CD4-positive, alpha-beta T cell (primary cell): ENCODE measurements at regions not wholly inside any gene's neighbourhood (a gene's known extent, or its start where the extent isn't known, plus 50 kb on each side); places are given as distances from the start of the nearest gene placed in this dataset.
"Not testable (repeated sequence)": the region's sequence is repeated elsewhere in the genome, so short reads cannot be mapped to it uniquely, and the experiment has no call there.

Source experiments
- ATAC-seq: fragments of 200-7000 bp; cut with Tn5 transposase; one replicate; pipeline ENCODE4 v1.10.0; 2022; ENCODE audit warnings: mild to moderate bottlenecking; ENCODE audit not compliant: poor library complexity
- CTCF ChIA-PET: fragments of 350-600 bp; sonication (Branson Sonifier 250); formaldehyde crosslinking; loops from one replicate; lab custom pipeline; 2021; ENCODE audit warnings: antibody characterized with exemption, inconsistent platforms; lab: Charles Lee
- POLR2A ChIA-PET: fragments of 350-600 bp; sonication (Branson Sonifier 250); formaldehyde crosslinking; loops from one replicate; lab custom pipeline; 2021; ENCODE audit warnings: antibody characterized with exemption, inconsistent platforms; lab: Charles Lee
- DNase-seq, 14 experiments: peaks; one replicate each; pipeline ENCODE4 v3.0.0-alpha.2; 2013 to 2020; ENCODE audit warnings: mixed read lengths in 2 of 14
- H3K27ac ChIP-seq, 2 donors: one replicate each; pipeline versions ENCODE4 v1.5.1 to v1.7.0; 2013; ENCODE audit warnings: low read length in 2 of 2, low read depth in 1 of 2, mild to moderate bottlenecking in 1 of 2
- H3K27me3 ChIP-seq, 2 experiments: 1 replicate in 1 of 2; 2 replicates in 1 of 2; pipeline versions ENCODE4 v1.6.1 to v1.7.0; 2013; ENCODE audit warnings: low read length in 2 of 2, control low read depth in 1 of 2, mild to moderate bottlenecking in 1 of 2, moderate library complexity in 1 of 2; ENCODE audit not compliant: insufficient read depth in 2 of 2, control insufficient read depth in 1 of 2
- H3K36me3 ChIP-seq: one replicate; pipeline ENCODE4 v1.6.1; 2013; ENCODE audit warnings: low read length, control low read depth; ENCODE audit not compliant: insufficient read depth
- H3K4me1 ChIP-seq: one replicate; pipeline ENCODE4 v1.6.1; 2013; ENCODE audit warnings: low read length, control low read depth; ENCODE audit not compliant: insufficient read depth
- H3K4me3 ChIP-seq: one replicate; pipeline ENCODE4 v1.5.1; 2013; ENCODE audit warnings: mild to moderate bottlenecking, low read length, moderate library complexity
- H3K9me3 ChIP-seq, 2 experiments: 1 replicate in 1 of 2; 2 replicates in 1 of 2; pipeline versions ENCODE4 v1.6.1 to v1.7.0; 2013; ENCODE audit warnings: low read length in 2 of 2, mild to moderate bottlenecking in 2 of 2, control low read depth in 1 of 2, moderate library complexity in 1 of 2; ENCODE audit not compliant: control insufficient read depth in 1 of 2, insufficient read depth in 1 of 2
- H3K27ac Mint-ChIP-seq: one replicate; pipeline ENCODE4 v1.8.0; 2020; ENCODE audit warnings: mixed read lengths
- H3K27me3 Mint-ChIP-seq: one replicate; pipeline ENCODE4 v1.8.0; 2021; ENCODE audit warnings: mixed read lengths
- H3K36me3 Mint-ChIP-seq: one replicate; pipeline ENCODE4 v1.8.0; 2021; ENCODE audit warnings: low read depth, mixed read lengths
- H3K4me1 Mint-ChIP-seq: one replicate; pipeline ENCODE4 v1.8.0; 2021; ENCODE audit warnings: low read depth, mixed read lengths
- H3K4me3 Mint-ChIP-seq: one replicate; pipeline ENCODE4 v1.8.0; 2020; ENCODE audit warnings: mild to moderate bottlenecking, mixed read lengths
- H3K9me3 Mint-ChIP-seq: one replicate; pipeline ENCODE4 v1.8.0; 2020; ENCODE audit warnings: mixed read lengths
- intact Hi-C, 2 experiments: fragments of 100-400 bp; cut with DNase I in 1 of 2; cut with micrococcal nuclease in 1 of 2; formaldehyde crosslinking; loops; one replicate each; pipeline versions ENCODE4 v1.15.1 to v1.9.0; 2023 to 2025; cut with DNase I, micrococcal nuclease
- TF ChIP-seq, protein P1 (sequence below): fragments of 200-600 bp; IDR thresholded peaks from one replicate; pipeline ENCODE4 v1.8.0; 2022; ENCODE audit warnings: antibody characterized with exemption, mild to moderate bottlenecking

DNA sequence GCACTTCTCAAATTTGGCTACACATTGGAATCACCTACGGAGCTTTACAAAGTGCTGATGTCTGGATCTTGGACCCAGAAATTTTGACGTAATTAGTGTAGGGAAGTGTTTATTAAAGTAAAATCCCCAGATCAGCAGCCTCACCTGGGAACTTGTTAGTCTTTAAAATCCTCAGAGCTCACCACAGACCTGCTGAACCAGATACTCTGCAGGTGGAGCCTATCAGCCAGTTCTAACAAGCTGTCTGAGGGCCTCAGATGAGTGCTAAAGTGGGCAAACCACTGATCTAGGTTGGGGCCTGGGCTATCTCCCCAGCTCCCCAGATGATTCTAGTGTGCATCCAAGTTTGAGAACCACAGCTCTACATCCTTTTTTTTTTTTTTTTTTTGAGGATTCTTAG is 436.0 kb downstream of the ETS1 start:
- Histone ChIP-seq H3K27ac (no peak overlapping the region), H3K4me1 (no peaks in the 10 kb centered on the region), H3K9me3 (no peaks in the 10 kb centered on the region), H3K27me3 (no peaks in the 10 kb centered on the region), H3K4me3 (no peak overlapping the region), H3K36me3 (no peaks in the 10 kb centered on the region)
- no peak for ATAC-seq
- ChIA-PET POLR2A (interaction anchor here (1.2 kb wide), 1 partner anchor 112 kb away, joined by 3 read pairs; no protein-coding TSS in a partner anchor), CTCF (interaction anchor here (0.7 to 1.6 kb wide), 3 partner anchors 8 to 495 kb away, joined by 3 to 5 read pairs (median 4); no protein-coding TSS in a partner anchor)
- TF ChIP-seq, protein P1, sequence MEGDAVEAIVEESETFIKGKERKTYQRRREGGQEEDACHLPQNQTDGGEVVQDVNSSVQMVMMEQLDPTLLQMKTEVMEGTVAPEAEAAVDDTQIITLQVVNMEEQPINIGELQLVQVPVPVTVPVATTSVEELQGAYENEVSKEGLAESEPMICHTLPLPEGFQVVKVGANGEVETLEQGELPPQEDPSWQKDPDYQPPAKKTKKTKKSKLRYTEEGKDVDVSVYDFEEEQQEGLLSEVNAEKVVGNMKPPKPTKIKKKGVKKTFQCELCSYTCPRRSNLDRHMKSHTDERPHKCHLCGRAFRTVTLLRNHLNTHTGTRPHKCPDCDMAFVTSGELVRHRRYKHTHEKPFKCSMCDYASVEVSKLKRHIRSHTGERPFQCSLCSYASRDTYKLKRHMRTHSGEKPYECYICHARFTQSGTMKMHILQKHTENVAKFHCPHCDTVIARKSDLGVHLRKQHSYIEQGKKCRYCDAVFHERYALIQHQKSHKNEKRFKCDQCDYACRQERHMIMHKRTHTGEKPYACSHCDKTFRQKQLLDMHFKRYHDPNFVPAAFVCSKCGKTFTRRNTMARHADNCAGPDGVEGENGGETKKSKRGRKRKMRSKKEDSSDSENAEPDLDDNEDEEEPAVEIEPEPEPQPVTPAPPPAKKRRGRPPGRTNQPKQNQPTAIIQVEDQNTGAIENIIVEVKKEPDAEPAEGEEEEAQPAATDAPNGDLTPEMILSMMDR: no peak
- no peaks in the 10 kb centered on the region for H3K36me3 Mint-ChIP-seq
- no peak overlapping the region for H3K4me3 Mint-ChIP-seq
- H3K9me3 Mint-ChIP-seq: no peaks in the 10 kb centered on the region
- H3K27me3 Mint-ChIP-seq: no peaks in the 10 kb centered on the region
- DNase-seq: no peak
- no peaks in the 10 kb centered on the region for H3K4me1 Mint-ChIP-seq
- no peak overlapping the region for H3K27ac Mint-ChIP-seq
- intact Hi-C loops: no loop called here

DNA sequence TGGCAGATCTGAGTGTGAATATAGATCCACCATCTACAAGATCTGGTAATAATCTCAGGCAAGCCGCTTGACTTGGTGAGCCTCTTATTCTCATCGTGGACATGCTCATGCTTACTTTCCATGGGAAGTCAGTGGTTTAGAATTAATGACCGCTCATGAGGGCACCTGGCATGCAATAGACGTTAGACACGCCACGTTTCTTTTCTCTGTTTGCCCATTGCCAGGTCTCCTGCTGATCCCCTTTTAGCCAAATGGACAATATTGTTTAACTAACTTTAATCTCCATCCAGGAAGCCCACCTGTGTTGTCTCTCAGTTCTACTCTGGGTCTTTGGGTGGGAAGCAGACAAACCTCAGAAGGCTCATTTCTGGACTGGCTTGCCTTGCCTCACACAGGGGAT is 439.1 kb downstream of the ETS1 start:
- DNase-seq (no peak), ATAC-seq (no peak)
- Mint-ChIP-seq H3K27ac (no peak overlapping the region), H3K36me3 (no peaks in the 10 kb centered on the region), H3K27me3 (no peaks in the 10 kb centered on the region), H3K9me3 (no peaks in the 10 kb centered on the region), H3K4me3 (no peak overlapping the region), H3K4me1 (no peaks in the 10 kb centered on the region)
- H3K9me3 ChIP-seq: no peaks in the 10 kb centered on the region
- H3K4me3 ChIP-seq: no peak overlapping the region
- POLR2A ChIA-PET: no interaction called here
- no peaks in the 10 kb centered on the region for H3K4me1 ChIP-seq
- H3K36me3 ChIP-seq: no peaks in the 10 kb centered on the region
- TF ChIP-seq, protein P1: no peak
- no peaks in the 10 kb centered on the region for H3K27me3 ChIP-seq
- CTCF ChIA-PET: interaction anchor here (1.6 to 2.2 kb wide), 2 partner anchors 9 to 110 kb away, joined by 3 to 9 read pairs; no protein-coding TSS in a partner anchor
- no peak overlapping the region for H3K27ac ChIP-seq
- intact Hi-C loops: no loop called here

DNA sequence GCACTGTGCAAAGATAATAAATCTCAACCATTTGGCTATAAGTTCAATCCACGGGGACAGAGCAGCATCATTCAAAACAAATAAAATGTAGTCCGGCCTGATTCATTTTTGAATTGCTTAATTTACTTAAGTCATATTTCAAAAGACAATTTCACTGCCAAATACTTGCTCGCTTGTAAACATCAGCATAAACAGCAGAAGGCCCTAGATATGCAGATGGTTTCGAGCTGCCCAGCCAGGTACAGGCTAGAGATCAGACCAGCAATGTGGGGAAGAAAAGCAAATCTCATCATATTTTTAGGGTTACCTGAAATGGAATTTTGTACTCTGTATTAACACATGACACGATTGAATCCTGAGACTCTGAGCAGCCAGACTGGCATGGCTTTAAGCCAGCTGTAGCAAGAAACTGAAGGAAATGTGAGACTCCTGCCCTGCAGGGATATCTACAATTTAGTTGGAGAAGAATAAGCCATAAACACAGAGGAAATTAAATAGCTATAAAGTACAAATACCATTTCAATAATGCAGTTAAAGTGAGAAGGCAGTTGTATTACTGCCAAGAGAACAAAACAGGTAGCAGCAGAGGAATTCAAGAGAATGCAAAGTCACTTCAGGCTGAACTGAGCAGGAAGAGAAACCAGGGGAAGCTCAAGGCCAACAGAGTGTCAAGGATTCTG is 440.3 kb downstream of the ETS1 start:
- POLR2A ChIA-PET: no interaction called here
- no peak overlapping the region for H3K4me3 Mint-ChIP-seq

DNA sequence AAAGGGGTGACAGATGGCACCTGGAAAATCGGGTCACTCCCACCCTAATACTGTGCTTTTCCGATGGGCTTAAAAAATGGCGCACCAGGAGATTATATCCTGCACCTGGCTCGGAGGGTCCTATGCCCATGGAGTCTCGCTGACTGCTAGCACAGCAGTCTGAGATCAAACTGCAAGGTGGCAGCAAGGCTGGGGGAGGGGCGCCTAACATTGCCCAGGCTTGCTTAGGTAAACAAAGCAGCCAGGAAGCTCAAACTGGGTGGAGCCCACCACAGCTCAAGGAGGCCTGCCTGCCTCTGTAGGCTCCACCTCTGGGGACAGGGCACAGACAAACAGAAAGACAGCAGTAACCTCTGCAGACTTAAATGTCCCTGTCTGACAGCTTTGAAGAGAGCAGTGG is 447.1 kb downstream of the ETS1 start:
- ATAC-seq, H3K4me3 Mint-ChIP-seq, POLR2A ChIA-PET, H3K27ac ChIP-seq, H3K36me3 ChIP-seq, H3K27ac Mint-ChIP-seq, H3K4me3 ChIP-seq, H3K36me3 Mint-ChIP-seq, H3K4me1 ChIP-seq, H3K9me3 ChIP-seq, H3K27me3 ChIP-seq, CTCF ChIA-PET, intact Hi-C loops, H3K27me3 Mint-ChIP-seq, H3K9me3 Mint-ChIP-seq, DNase-seq: not testable (repeated sequence)
- peaks cover 13% of the 10 kb centered on the region for H3K4me1 Mint-ChIP-seq

More for the DNA sequence above, 440.3 kb downstream of the ETS1 start:
- Histone ChIP-seq H3K9me3 (no peaks in the 10 kb centered on the region), H3K27me3 (no peaks in the 10 kb centered on the region), H3K4me1 (no peaks in the 10 kb centered on the region), H3K27ac (no peak overlapping the region), H3K36me3 (no peaks in the 10 kb centered on the region), H3K4me3 (no peak overlapping the region)
- Mint-ChIP-seq H3K27me3 (no peaks in the 10 kb centered on the region), H3K36me3 (no peaks in the 10 kb centered on the region), H3K4me1 (no peaks in the 10 kb centered on the region), H3K9me3 (no peaks in the 10 kb centered on the region), H3K27ac (no peak overlapping the region)
- intact Hi-C loops: no loop called here
- CTCF ChIA-PET: interaction anchor here (1.4 to 2.2 kb wide), 4 partner anchors 10 to 109 kb away, joined by 3 to 9 read pairs (median 3); no protein-coding TSS in a partner anchor
- ATAC-seq: no peak
- no peak for DNase-seq
- TF ChIP-seq, protein P1: no peak
